IMR-90 (cell line): ENCODE measurements at regions not wholly inside any gene's neighbourhood (a gene's known extent, or its start where the extent isn't known, plus 50 kb on each side); places are given as distances from the start of the nearest gene placed in this dataset.
"Not testable (repeated sequence)": the region's sequence is repeated elsewhere in the genome, so short reads cannot be mapped to it uniquely, and the experiment has no call there.

ENCODE experiments used
- ATAC-seq: fragments of 200-7000 bp; cut with Tn5 transposase; 2 replicates; pipeline ENCODE4 v1.9.1; 2020; ENCODE audit warnings: low read depth, mild to moderate bottlenecking, moderate library complexity
- BruUV-seq: library from RNA; stranded (reverse); fragments of 400-500 nt; replicated peaks from 2 replicates; lab custom pipeline; 2021; lab: Mats Ljungman, UMichigan
- CTCF ChIA-PET: fragments of 300-600 bp; formaldehyde crosslinking; extraction: SDS; loops from one replicate; lab custom pipeline; 2021; ENCODE audit warnings: antibody characterized with exemption; lab: Yijun Ruan, JAX
- POLR2A ChIA-PET: fragments of 300-600 bp; sonication (Branson Sonifier 250); formaldehyde crosslinking; loops from one replicate; lab custom pipeline; 2022; ENCODE audit warnings: antibody characterized with exemption; ENCODE audit not compliant: unreplicated experiment; lab: Charles Lee
- DNase-seq: peaks from one replicate; pipeline ENCODE4 v3.0.0; 2013
- H2AFZ ChIP-seq: replicated peaks from 2 replicates; pipeline ENCODE3; 2013; ENCODE audit warnings: low read length, mild to moderate bottlenecking; ENCODE audit not compliant: poor library complexity
- H2AK5ac ChIP-seq: 2 replicates; pipeline ENCODE4 v1.6.1; 2013; ENCODE audit warnings: low read depth, low read length, inconsistent platforms
- H2AK9ac ChIP-seq: replicated peaks from 2 replicates; pipeline ENCODE3; 2013; ENCODE audit warnings: mild to moderate bottlenecking, low read depth, low read length, moderate library complexity; ENCODE audit not compliant: poor library complexity
- H2BK120ac ChIP-seq: 2 replicates; pipeline ENCODE4 v1.6.1; 2013; ENCODE audit warnings: low read depth, low read length, inconsistent platforms
- H2BK15ac ChIP-seq: 3 replicates; pipeline ENCODE4 v1.6.1; 2013; ENCODE audit warnings: low read depth, low read length, inconsistent platforms
- H2BK20ac ChIP-seq: 2 replicates; pipeline ENCODE4 v1.6.1; 2013; ENCODE audit warnings: low read depth, mild to moderate bottlenecking, inconsistent platforms, low read length, moderate library complexity
- H2BK5ac ChIP-seq: 2 replicates; pipeline ENCODE4 v1.6.1; 2013; ENCODE audit warnings: mild to moderate bottlenecking, low read depth, low read length, inconsistent platforms; ENCODE audit not compliant: poor library complexity, severe bottlenecking
- H3K14ac ChIP-seq: replicated peaks from 2 replicates; pipeline ENCODE4 v1.6.1; 2013; ENCODE audit warnings: low read depth, low read length, inconsistent platforms
- H3K18ac ChIP-seq: 2 replicates; pipeline ENCODE4 v1.6.1; 2013; ENCODE audit warnings: low read depth, low read length, control low read depth
- H3K23ac ChIP-seq: 2 replicates; pipeline ENCODE4 v1.6.1; 2013; ENCODE audit warnings: low read depth, low read length, inconsistent platforms
- H3K27ac ChIP-seq: 2 replicates; pipeline ENCODE4 v1.5.1; 2013; ENCODE audit warnings: mild to moderate bottlenecking, control low read depth, low read length; ENCODE audit not compliant: insufficient read depth
- H3K27me3 ChIP-seq: 2 replicates; pipeline ENCODE4 v1.6.1; 2013; ENCODE audit warnings: low read length; ENCODE audit not compliant: control insufficient read depth, insufficient read depth
- H3K36me3 ChIP-seq: 2 replicates; pipeline ENCODE4 v1.6.1; 2013; ENCODE audit warnings: low read length, mixed read lengths; ENCODE audit not compliant: control insufficient read depth, insufficient read depth
- H3K4ac ChIP-seq: 2 replicates; pipeline ENCODE4 v1.6.1; 2013; ENCODE audit warnings: low read depth, low read length, inconsistent platforms
- H3K4me1 ChIP-seq: 2 replicates; pipeline ENCODE4 v1.6.1; 2013; ENCODE audit warnings: low read length, mixed read lengths; ENCODE audit not compliant: control insufficient read depth, insufficient read depth
- H3K4me2 ChIP-seq: 2 replicates; pipeline ENCODE4 v1.6.1; 2013; ENCODE audit warnings: low read depth, mild to moderate bottlenecking, control low read depth, low read length, moderate library complexity
- H3K4me3 ChIP-seq: 2 replicates; pipeline ENCODE4 v1.5.1; 2013; ENCODE audit warnings: low read depth, mild to moderate bottlenecking, control low read depth, low read length, moderate library complexity; ENCODE audit not compliant: insufficient read depth
- H3K56ac ChIP-seq: 2 replicates; pipeline ENCODE4 v1.6.1; 2013; ENCODE audit warnings: low read length, inconsistent platforms; ENCODE audit not compliant: insufficient read depth; ENCODE audit errors: extremely low read depth
- H3K79me1 ChIP-seq, 2 experiments: 2 replicates each; pipeline ENCODE4 v1.6.1; 2013; ENCODE audit warnings: low read length in 2 of 2, inconsistent platforms in 1 of 2, low read depth in 1 of 2
- H3K9ac ChIP-seq: 2 replicates; pipeline ENCODE4 v1.6.1; 2013; ENCODE audit warnings: low read depth, low read length, control low read depth
- H3K9me1 ChIP-seq: 2 replicates; pipeline ENCODE4 v1.6.1; 2013; ENCODE audit warnings: low read length, inconsistent platforms; ENCODE audit not compliant: insufficient read depth
- H3K9me3 ChIP-seq: 2 replicates; pipeline ENCODE4 v1.6.1; 2013; ENCODE audit warnings: low read length; ENCODE audit not compliant: control insufficient read depth, insufficient read depth
- H4K20me1 ChIP-seq: 2 replicates; pipeline ENCODE4 v1.6.1; 2013; ENCODE audit warnings: low read length, inconsistent platforms; ENCODE audit not compliant: insufficient read depth
- H4K5ac ChIP-seq: 2 replicates; pipeline ENCODE4 v1.6.1; 2013; ENCODE audit warnings: mild to moderate bottlenecking, low read depth, low read length, control low read depth
- H4K8ac ChIP-seq, 2 experiments: 2 replicates each; pipeline ENCODE4 v1.6.1; 2013; ENCODE audit warnings: low read depth in 2 of 2, low read length in 2 of 2, control low read depth in 1 of 2, inconsistent platforms in 1 of 2
- H4K91ac ChIP-seq: 2 replicates; pipeline ENCODE4 v1.6.1; 2013; ENCODE audit warnings: low read depth, low read length, inconsistent platforms; ENCODE audit not compliant: insufficient read depth
- BHLHE40 ChIP-seq: fragments of 150-350 bp; IDR thresholded peaks from 2 replicates; pipeline ENCODE4 v1.6.1; 2016; ENCODE audit warnings: mild to moderate bottlenecking, low read depth, low read length
- CHD1 ChIP-seq: IDR thresholded peaks from 2 replicates; pipeline ENCODE4 v1.6.1; 2012; ENCODE audit warnings: low read depth, low read length, improper control_type of control experiment
- FOS ChIP-seq: fragments of 150-350 bp; IDR thresholded peaks from 2 replicates; pipeline ENCODE4 v1.6.1; 2016; ENCODE audit warnings: low read depth, low read length
- MXI1 ChIP-seq: IDR thresholded peaks from 2 replicates; pipeline ENCODE4 v1.6.1; 2012; ENCODE audit warnings: low read depth, mild to moderate bottlenecking, low read length, moderate library complexity, borderline replicate concordance
- RFX5 ChIP-seq: IDR thresholded peaks from 2 replicates; pipeline ENCODE4 v1.8.0; 2012; ENCODE audit warnings: low read depth, mild to moderate bottlenecking, low read length, moderate library complexity
- SMC3 ChIP-seq: fragments of 150-350 bp; IDR thresholded peaks from 2 replicates; pipeline ENCODE4 v1.6.1; 2016; ENCODE audit warnings: low read depth, mild to moderate bottlenecking, antibody characterized with exemption, low read length, moderate library complexity
- WGBS, 2 experiments: methylation state at CpG; one replicate each; pipeline versions ENCODE4 v1.1.5 to v1.1.7; 2013; ENCODE audit warnings: missing lambda C conversion rate in 2 of 2; ENCODE audit not compliant: insufficient read length in 1 of 2; ENCODE audit errors: extremely low coverage in 2 of 2; 5-methylcytosine and 5-hydroxymethylcytosine counted together
- dilution Hi-C: fragments of 300-500 bp; cut with HindIII; formaldehyde crosslinking; loops from one replicate; pipeline ENCODE4 v1.14.3; 2018; ENCODE audit warnings: low sequenced_read_pairs; ENCODE audit not compliant: unreplicated experiment
- in situ Hi-C: fragments of 300-500 bp; cut with MboI; formaldehyde crosslinking; loops from 3 replicates; pipeline ENCODE4 v1.14.3; 2019; ENCODE audit warnings: low sequenced_read_pairs, inconsistent platforms, mixed read lengths
- intact Hi-C: fragments of 100-400 bp; cut with micrococcal nuclease; formaldehyde crosslinking; loops from 2 replicates; pipeline ENCODE4 v1.10.0; 2022
- TF ChIP-seq, protein P1 (sequence below): fragments of 150-350 bp; IDR thresholded peaks from 2 replicates; pipeline ENCODE4 v1.6.1; 2017; ENCODE audit warnings: mild to moderate bottlenecking, antibody characterized with exemption, low read length, low read depth

DNA sequence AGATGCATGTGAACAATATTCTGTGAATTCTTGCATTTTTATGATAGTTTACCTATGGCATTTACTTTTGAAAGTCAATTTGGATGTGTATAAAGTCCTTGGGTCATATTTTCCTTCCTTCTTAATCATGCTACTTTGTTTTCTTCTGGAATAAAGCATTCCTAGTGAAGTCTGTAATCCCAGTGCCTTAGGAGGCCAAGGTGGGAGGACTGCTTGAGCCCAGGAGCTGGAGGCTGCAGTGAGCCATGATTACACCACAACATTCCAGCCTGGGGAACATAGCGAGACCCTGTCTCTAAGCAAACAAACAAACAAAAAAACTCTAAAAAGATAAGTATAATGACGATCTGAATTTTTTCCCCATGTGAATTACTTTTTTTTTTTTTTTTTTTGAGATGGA is 69.7 kb upstream of the SYNCRIP start:
- H2BK120ac ChIP-seq: no peak overlapping the region
- H3K4me2 ChIP-seq: no peak overlapping the region
- H3K4me3 ChIP-seq: no peak overlapping the region
- no peaks in the 10 kb centered on the region for H3K36me3 ChIP-seq
- no peak overlapping the region for H2AK9ac ChIP-seq
- H3K79me1 ChIP-seq: no peaks in the 10 kb centered on the region
- DNase-seq (no peak), ATAC-seq (no peak)
- CTCF ChIA-PET: interaction anchor here (1.4 kb wide), 1 partner anchor 11 kb away, joined by 3 read pairs; no protein-coding TSS in a partner anchor
- no peaks in the 10 kb centered on the region for H4K20me1 ChIP-seq
- H4K91ac ChIP-seq: no peak overlapping the region
- BruUV-seq: no TSS peak
- H4K8ac ChIP-seq: no peak overlapping the region
- H2BK20ac ChIP-seq: no peak overlapping the region
- no peak overlapping the region for H3K4ac ChIP-seq
- H2BK15ac ChIP-seq: no peak overlapping the region
- WGBS, 2 experiments: no CpG with 5 or more reads among the region's 2 CpGs
- no peak overlapping the region for H3K56ac ChIP-seq
- H3K9me3 ChIP-seq: no peaks in the 10 kb centered on the region; the same call in 1 of the 2 replicates
- POLR2A ChIA-PET: no interaction called here
- H3K9me1 ChIP-seq: no peaks in the 10 kb centered on the region
- no peaks in the 10 kb centered on the region for H3K27me3 ChIP-seq
- intact Hi-C loops (no loop called here), dilution Hi-C loops (no loop called here), in situ Hi-C loops (no loop called here)
- no peak overlapping the region for H3K27ac ChIP-seq
- H3K9ac ChIP-seq: no peak overlapping the region
- no peak for TF ChIP-seq CHD1
- no peak for TF ChIP-seq BHLHE40
- TF ChIP-seq MXI1: no peak
- no peak for TF ChIP-seq SMC3
- no peak for TF ChIP-seq RFX5
- no peak for TF ChIP-seq FOS
- TF ChIP-seq, protein P1, sequence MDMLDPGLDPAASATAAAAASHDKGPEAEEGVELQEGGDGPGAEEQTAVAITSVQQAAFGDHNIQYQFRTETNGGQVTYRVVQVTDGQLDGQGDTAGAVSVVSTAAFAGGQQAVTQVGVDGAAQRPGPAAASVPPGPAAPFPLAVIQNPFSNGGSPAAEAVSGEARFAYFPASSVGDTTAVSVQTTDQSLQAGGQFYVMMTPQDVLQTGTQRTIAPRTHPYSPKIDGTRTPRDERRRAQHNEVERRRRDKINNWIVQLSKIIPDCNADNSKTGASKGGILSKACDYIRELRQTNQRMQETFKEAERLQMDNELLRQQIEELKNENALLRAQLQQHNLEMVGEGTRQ: no peak
- no peak overlapping the region for H2BK5ac ChIP-seq
- no peak overlapping the region for H3K14ac ChIP-seq
- H2AFZ ChIP-seq: no peak overlapping the region
- H2AK5ac ChIP-seq: no peak overlapping the region
- no peak overlapping the region for H3K18ac ChIP-seq
- H3K23ac ChIP-seq: no peak overlapping the region
- H4K5ac ChIP-seq: no peak overlapping the region
- no peaks in the 10 kb centered on the region for H3K4me1 ChIP-seq

DNA sequence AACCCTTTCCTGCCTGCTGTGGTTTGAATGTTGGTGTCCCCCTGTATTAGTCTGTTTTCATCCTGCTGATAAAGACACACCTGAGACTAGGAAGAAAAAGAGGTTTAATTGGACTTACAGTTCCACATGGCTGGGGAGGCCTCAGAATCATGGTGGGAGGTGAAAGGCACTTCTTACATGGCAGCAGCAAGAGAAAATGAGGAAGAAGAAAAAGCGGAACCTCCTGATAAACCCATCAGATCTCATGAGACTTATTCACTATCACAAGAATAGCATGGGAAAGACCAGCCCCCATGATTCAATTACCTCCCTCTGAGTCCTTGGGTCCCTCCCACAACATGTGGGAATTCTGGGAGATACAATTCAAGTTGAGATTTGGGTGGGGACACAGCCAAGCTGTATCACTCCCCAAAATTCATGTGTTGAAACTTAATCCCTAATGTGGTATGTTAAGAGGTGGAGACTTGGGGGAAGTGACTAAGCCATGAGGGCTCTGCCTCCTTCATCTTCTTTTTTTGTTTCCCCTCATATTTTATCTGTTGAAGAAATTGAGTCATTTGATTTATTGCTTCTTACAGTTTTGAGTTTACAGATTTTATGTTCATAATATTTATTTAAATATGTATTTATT is 64.9 kb upstream of the SYNCRIP start:
- H2BK120ac ChIP-seq, H4K20me1 ChIP-seq, BruUV-seq, H3K56ac ChIP-seq, H3K27me3 ChIP-seq, H3K18ac ChIP-seq, H3K9me3 ChIP-seq, H3K4me3 ChIP-seq, H3K36me3 ChIP-seq, H2AK9ac ChIP-seq, H2BK5ac ChIP-seq, H4K91ac ChIP-seq, H4K5ac ChIP-seq, ATAC-seq, H2AFZ ChIP-seq, CTCF ChIA-PET, H3K4me2 ChIP-seq, H3K4me1 ChIP-seq, H3K23ac ChIP-seq, in situ Hi-C loops, dilution Hi-C loops, POLR2A ChIA-PET, intact Hi-C loops, H2BK20ac ChIP-seq, H3K9ac ChIP-seq, H3K9me1 ChIP-seq, H3K4ac ChIP-seq, H2AK5ac ChIP-seq, H3K79me1 ChIP-seq, H3K14ac ChIP-seq, H4K8ac ChIP-seq, DNase-seq, H2BK15ac ChIP-seq, H3K27ac ChIP-seq: not testable (repeated sequence)
- no CpG with 5 or more reads among the region's 1 CpG for WGBS, 2 experiments
